A549 (cell line): ENCODE measurements at regions not wholly inside any gene's neighbourhood (a gene's known extent, or its start where the extent isn't known, plus 50 kb on each side); places are given as distances from the start of the nearest gene placed in this dataset.

ENCODE experiments used
- ATAC-seq, 2 experiments: fragments of 200-7000 bp in 1 of 2; fragments of >200 bp in 1 of 2; cut with Nextera tagmentation in 1 of 2; cut with Tn5 transposase in 1 of 2; 3 replicates each; pipeline versions ENCODE4 v1.8.0 to v1.9.1; 2018 to 2020; ENCODE audit warnings: mild to moderate bottlenecking in 1 of 2, moderate library complexity in 1 of 2
- CTCF ChIA-PET: fragments of 300-600 bp; sonication (Branson Sonifier 250); formaldehyde crosslinking; extraction: SDS; loops from one replicate; lab custom pipeline; 2021; ENCODE audit warnings: antibody characterized with exemption, inconsistent platforms; lab: Yijun Ruan, JAX
- POLR2A ChIA-PET: fragments of 350-600 bp; formaldehyde crosslinking; extraction: SDS; loops from one replicate; lab custom pipeline; 2021; ENCODE audit warnings: antibody characterized with exemption, inconsistent platforms; lab: Yijun Ruan, JAX
- DNase-seq, 2 experiments: peaks; one replicate each; pipeline versions ENCODE4 v3.0.0 to v3.0.0-alpha.2; 2011 to 2016; ENCODE audit warnings: low read depth in 1 of 2, low spot score in 1 of 2
- FAIRE-seq: peaks from 2 replicates; lab custom pipeline; 2011; peaks lifted over from hg19 to GRCh38; lab: Jason Lieb, UNC
- H3K27ac ChIP-seq, 2 experiments: fragments of >200 bp; sonication (Bioruptor Twin); formaldehyde crosslinking; 3 replicates each; pipeline ENCODE4 v1.5.1; 2016 to 2017
- H3K4me1 ChIP-seq: fragments of >200 bp; sonication (Bioruptor Twin); formaldehyde crosslinking; 3 replicates; pipeline ENCODE4 v1.6.1; 2016
- H3K4me2 ChIP-seq: fragments of >200 bp; sonication (Bioruptor Twin); formaldehyde crosslinking; 3 replicates; pipeline ENCODE4 v1.6.1; 2016
- H3K4me3 ChIP-seq: fragments of >200 bp; sonication (Bioruptor Twin); formaldehyde crosslinking; 3 replicates; pipeline ENCODE4 v1.5.1; 2016
- H3K9me3 ChIP-seq: fragments of >200 bp; sonication (Bioruptor Twin); formaldehyde crosslinking; 3 replicates; pipeline ENCODE4 v1.6.1; 2016
- BHLHE40 ChIP-seq: IDR thresholded peaks from 2 replicates; pipeline ENCODE4 v1.6.1; 2012; ENCODE audit warnings: low read depth, low read length, inconsistent platforms
- GATA3 ChIP-seq: IDR thresholded peaks from 2 replicates; pipeline ENCODE4 v1.6.1; 2012; ENCODE audit warnings: borderline replicate concordance
- HOXB13 ChIP-seq: fragments of 250-450 bp; sonication (Bioruptor Pico); IDR thresholded peaks from 2 replicates; pipeline ENCODE4 v1.5.0; 2020; ENCODE audit warnings: low read depth, mild to moderate bottlenecking, moderate library complexity
- HOXB5 ChIP-seq: fragments of 250-450 bp; sonication (Bioruptor Pico); IDR thresholded peaks from 2 replicates; pipeline ENCODE4 v1.5.0; 2020; ENCODE audit warnings: mild to moderate bottlenecking, moderate library complexity
- PBX3 ChIP-seq: IDR thresholded peaks from 2 replicates; pipeline ENCODE4 v1.6.1; 2012
- POLR2AphosphoS2 ChIP-seq: conservative IDR thresholded peaks from 2 replicates; pipeline ENCODE4 v1.6.1; 2012; ENCODE audit warnings: low read length, improper control_type of control experiment, inconsistent platforms
- RARB ChIP-seq: fragments of 250-450 bp; sonication (Bioruptor Pico); IDR thresholded peaks from 2 replicates; pipeline ENCODE4 v1.8.0; 2021; ENCODE audit warnings: mild to moderate bottlenecking, moderate library complexity
- RFX5 ChIP-seq: fragments of 450-650 bp; IDR thresholded peaks from 2 replicates; pipeline ENCODE4 v1.7.1; 2014; ENCODE audit warnings: antibody characterized with exemption, mild to moderate bottlenecking, moderate library complexity
- RNF2 ChIP-seq: fragments of 200-600 bp; sonication (generic); IDR thresholded peaks from 2 replicates; pipeline ENCODE4 v1.6.1; 2016; ENCODE audit warnings: low read depth, mild to moderate bottlenecking, antibody characterized with exemption, moderate library complexity, borderline replicate concordance
- SMC3 ChIP-seq: fragments of >200 bp; sonication (Bioruptor Twin); formaldehyde crosslinking; IDR thresholded peaks from 3 replicates; pipeline ENCODE4 v1.6.1; 2018; ENCODE audit warnings: inconsistent platforms
- TP53 ChIP-seq: fragments of 250-450 bp; sonication (Bioruptor Pico); IDR thresholded peaks from 2 replicates; pipeline ENCODE4 v1.5.0; 2021; ENCODE audit warnings: mild to moderate bottlenecking, moderate library complexity
- ZSCAN20 ChIP-seq: fragments of 250-450 bp; sonication (Bioruptor Pico); IDR thresholded peaks from 2 replicates; pipeline ENCODE4 v1.8.0; 2022; ENCODE audit warnings: mild to moderate bottlenecking, moderate library complexity
- WGBS: methylation state at CpG from one replicate; pipeline ENCODE4 v1.1.6; 2017; ENCODE audit errors: missing lambda C conversion rate; 5-methylcytosine and 5-hydroxymethylcytosine counted together

GRCh38 chr9:107386396-107386795, 103.2 kb downstream of the KLF4 start:
- ATAC-seq (no peak), DNase-seq (no peak), FAIRE-seq (no peak)
- no peak overlapping the region for H3K4me2 ChIP-seq
- POLR2A ChIA-PET: no interaction called here
- no peaks in the 10 kb centered on the region for H3K9me3 ChIP-seq
- WGBS: 76% methylated on average over 1 of the region's 1 CpG
- H3K4me1 ChIP-seq: peaks cover 3% of the 10 kb centered on the region; the same call in 1 of the 3 replicates
- H3K4me3 ChIP-seq: no peak overlapping the region
- no peak for TF ChIP-seq POLR2AphosphoS2
- no peak for TF ChIP-seq HOXB5 (CRISPR knock-in tag)
- no peak for TF ChIP-seq RARB (CRISPR knock-in tag)
- TF ChIP-seq HOXB13 (CRISPR knock-in tag): no peak
- TF ChIP-seq RNF2: no peak
- TF ChIP-seq PBX3: no peak
- no peak for TF ChIP-seq RFX5
- TF ChIP-seq BHLHE40: no peak
- TF ChIP-seq GATA3: no peak
- TF ChIP-seq SMC3: no peak
- no peak for TF ChIP-seq ZSCAN20 (CRISPR knock-in tag)
- TF ChIP-seq TP53: no peak
- TF ChIP-seq, all 56 proteins: peak for 0
- no peak overlapping the region for H3K27ac ChIP-seq
- CTCF ChIA-PET: interaction anchor here (1.3 to 1.5 kb wide), 2 partner anchors 12 to 19 kb away, joined by 3 read pairs; no protein-coding TSS in a partner anchor
